SK-N-SH (cell line): ENCODE measurements at regions not wholly inside any gene's neighbourhood (a gene's known extent, or its start where the extent isn't known, plus 50 kb on each side); places are given as distances from the start of the nearest gene placed in this dataset.

Experiments used
- CTCF ChIA-PET: fragments of 300-600, 350-600 bp; formaldehyde crosslinking; extraction: SDS; loops from one replicate; lab custom pipeline; 2021; lab: Yijun Ruan, JAX
- POLR2A ChIA-PET: fragments of 350-600 bp; sonication (Branson Sonifier 250); formaldehyde crosslinking; extraction: SDS; loops from one replicate; lab custom pipeline; 2020; ENCODE audit warnings: antibody characterized with exemption, inconsistent platforms; lab: Yijun Ruan, JAX
- DNase-seq: peaks from one replicate; pipeline ENCODE4 v3.0.0; 2012
- H2AFZ ChIP-seq: fragments of 200-600 bp; sonication (generic); 2 replicates; pipeline ENCODE4 v1.8.1; 2016; ENCODE audit warnings: antibody characterized with exemption, mild to moderate bottlenecking, low read depth
- H3F3A ChIP-seq: fragments of 200-600 bp; sonication (generic); replicated peaks from 2 replicates; pipeline ENCODE3; 2016; ENCODE audit warnings: antibody characterized with exemption, mild to moderate bottlenecking; ENCODE audit not compliant: insufficient read depth
- H3K27ac ChIP-seq, 2 experiments: fragments of 200-500 bp in 1 of 2; fragments of 200-600 bp in 1 of 2; sonication (Bioruptor generic) in 1 of 2; sonication (generic), shearing (Covaris generic) in 1 of 2; 2 replicates each; pipeline versions ENCODE4 v1.5.1 to v1.6.1; 2014 to 2016; ENCODE audit warnings: low read depth in 2 of 2, inconsistent platforms in 1 of 2, low read length in 1 of 2, mild to moderate bottlenecking in 1 of 2, mixed read lengths in 1 of 2
- H3K27me3 ChIP-seq: fragments of 200-600 bp; sonication (generic), shearing (Covaris generic); 2 replicates; pipeline ENCODE4 v1.6.1; 2016; ENCODE audit warnings: mixed run types; ENCODE audit not compliant: insufficient read depth
- H3K36me3 ChIP-seq, 2 experiments: fragments of 200-500 bp in 1 of 2; fragments of 200-600 bp in 1 of 2; sonication (Bioruptor generic) in 1 of 2; sonication (generic) in 1 of 2; replicated peaks in 1 of 2; 2 replicates each; pipeline versions ENCODE3 to v1.5.1; 2014 to 2016; ENCODE audit warnings: low read length in 1 of 2, mild to moderate bottlenecking in 1 of 2; ENCODE audit not compliant: insufficient read depth in 2 of 2, control insufficient read depth in 1 of 2
- H3K4me1 ChIP-seq, 2 experiments: fragments of 200-500 bp in 1 of 2; fragments of 200-600 bp in 1 of 2; sonication (Bioruptor generic) in 1 of 2; sonication (generic), shearing (Covaris generic) in 1 of 2; 2 replicates each; pipeline versions ENCODE4 v1.5.1 to v1.6.1; 2014 to 2016; ENCODE audit warnings: low read depth in 1 of 2, low read length in 1 of 2, mixed run types in 1 of 2; ENCODE audit not compliant: insufficient read depth in 2 of 2, control insufficient read depth in 1 of 2
- H3K4me2 ChIP-seq: fragments of 200-600 bp; sonication (generic), shearing (Covaris generic); 2 replicates; pipeline ENCODE4 v1.6.1; 2017; ENCODE audit warnings: mixed run types
- H3K4me3 ChIP-seq, 2 experiments: fragments of 200-500 bp in 1 of 2; fragments of 200-600 bp in 1 of 2; sonication (Bioruptor generic) in 1 of 2; sonication (generic), shearing (Covaris generic) in 1 of 2; 2 replicates each; pipeline versions ENCODE4 v1.5.1 to v1.8.1; 2014 to 2016; ENCODE audit warnings: low read depth in 2 of 2, inconsistent platforms in 1 of 2, low read length in 1 of 2, mild to moderate bottlenecking in 1 of 2, mixed read lengths in 1 of 2, moderate library complexity in 1 of 2
- H3K79me2 ChIP-seq: fragments of 200-600 bp; sonication (generic); 2 replicates; pipeline ENCODE4 v1.8.1; 2017; ENCODE audit warnings: mild to moderate bottlenecking; ENCODE audit not compliant: insufficient read depth
- H3K9ac ChIP-seq: fragments of 200-600 bp; sonication (generic); 2 replicates; pipeline ENCODE4 v1.6.1; 2017; ENCODE audit warnings: mixed run types
- H3K9me2 ChIP-seq: fragments of 200-600 bp; sonication (generic); 2 replicates; pipeline ENCODE4 v1.6.1; 2017; ENCODE audit warnings: mixed run types
- H3K9me3 ChIP-seq: fragments of 200-600 bp; sonication (generic); 2 replicates; pipeline ENCODE4 v1.6.1; 2017; ENCODE audit warnings: mixed run types, mild to moderate bottlenecking, moderate library complexity
- H4K20me1 ChIP-seq: fragments of 200-600 bp; sonication (generic); 2 replicates; pipeline ENCODE4 v1.6.1; 2017; ENCODE audit warnings: mild to moderate bottlenecking, mixed run types; ENCODE audit not compliant: insufficient read depth
- EP300 ChIP-seq, 2 experiments: IDR thresholded peaks; 2 replicates each; pipeline versions ENCODE4 v1.4.0 to v1.6.1; 2012; ENCODE audit warnings: borderline replicate concordance in 1 of 2, low read depth in 1 of 2, low read length in 1 of 2
- FOSL2 ChIP-seq: IDR thresholded peaks from 2 replicates; pipeline ENCODE4 v1.4.0; 2012; ENCODE audit warnings: low read depth, mild to moderate bottlenecking, moderate library complexity, borderline replicate concordance
- FOXM1 ChIP-seq: IDR thresholded peaks from 2 replicates; pipeline ENCODE4 v1.4.0; 2012; ENCODE audit warnings: low read depth, mild to moderate bottlenecking
- GATA2 ChIP-seq: sonication (generic); formaldehyde crosslinking; IDR thresholded peaks from 2 replicates; pipeline ENCODE4 v1.5.0; 2020; ENCODE audit warnings: mild to moderate bottlenecking, missing genetic modification reagents
- JUND ChIP-seq: IDR thresholded peaks from 2 replicates; pipeline ENCODE4 v1.4.0; 2012
- MAX ChIP-seq: IDR thresholded peaks from 2 replicates; pipeline ENCODE4 v1.4.0; 2012; ENCODE audit warnings: low read depth
- MEF2A ChIP-seq: IDR thresholded peaks from 2 replicates; pipeline ENCODE4 v1.4.0; 2012; ENCODE audit warnings: low read depth, borderline replicate concordance
- POLR2AphosphoS5 ChIP-seq: IDR thresholded peaks from 2 replicates; pipeline ENCODE4 v1.6.1; 2012; ENCODE audit warnings: low read depth, low read length
- RFX5 ChIP-seq: IDR thresholded peaks from 2 replicates; pipeline ENCODE4 v1.6.1; 2012; ENCODE audit warnings: mild to moderate bottlenecking, improper control_type of control experiment, low read length
- TAF1 ChIP-seq: IDR thresholded peaks from 2 replicates; pipeline ENCODE4 v1.6.1; 2012; ENCODE audit warnings: low read depth, mild to moderate bottlenecking, low read length, moderate library complexity, borderline replicate concordance
- TCF12 ChIP-seq: IDR thresholded peaks from 2 replicates; pipeline ENCODE4 v1.4.0; 2012
- TEAD4 ChIP-seq: IDR thresholded peaks from 2 replicates; pipeline ENCODE4 v1.4.0; 2012; ENCODE audit warnings: mild to moderate bottlenecking, borderline replicate concordance; ENCODE audit not compliant: insufficient read depth
- YY1 ChIP-seq: IDR thresholded peaks from 2 replicates; pipeline ENCODE4 v1.4.0; 2012; ENCODE audit warnings: low read depth, mild to moderate bottlenecking
- WGBS: methylation state at CpG from one replicate; pipeline ENCODE4 v1.1.6; 2017; ENCODE audit warnings: low lambda C conversion rate; 5-methylcytosine and 5-hydroxymethylcytosine counted together
- TF ChIP-seq, protein P1 (sequence below): fragments of 200-600 bp; sonication (generic); IDR thresholded peaks from 2 replicates; pipeline ENCODE4 v1.6.1; 2017; ENCODE audit warnings: antibody characterized with exemption, mild to moderate bottlenecking, moderate library complexity

DNA sequence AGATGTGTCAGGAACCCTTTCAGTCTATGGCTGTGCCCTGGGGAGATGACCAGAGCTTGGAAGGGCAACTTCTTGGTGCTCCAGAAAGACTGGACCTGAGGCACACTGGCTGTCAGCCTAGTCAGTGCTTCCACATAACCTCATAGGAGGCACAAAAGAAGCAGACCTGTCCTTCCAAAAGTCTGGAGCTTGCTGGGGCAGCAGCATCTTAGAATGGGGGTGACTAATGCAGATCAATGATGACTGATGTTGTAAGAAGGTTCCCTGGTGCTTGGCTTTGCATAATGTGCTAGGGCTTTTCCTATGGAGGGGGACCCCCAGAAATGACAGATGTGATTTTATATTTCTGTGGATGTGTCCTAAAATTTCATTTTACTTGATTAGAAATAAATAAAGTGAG, 255.7 kb upstream of the THUMPD2 start (continued):
- TF ChIP-seq MEF2A = no peak
- TF ChIP-seq, all 33 proteins: peak for 0

DNA sequence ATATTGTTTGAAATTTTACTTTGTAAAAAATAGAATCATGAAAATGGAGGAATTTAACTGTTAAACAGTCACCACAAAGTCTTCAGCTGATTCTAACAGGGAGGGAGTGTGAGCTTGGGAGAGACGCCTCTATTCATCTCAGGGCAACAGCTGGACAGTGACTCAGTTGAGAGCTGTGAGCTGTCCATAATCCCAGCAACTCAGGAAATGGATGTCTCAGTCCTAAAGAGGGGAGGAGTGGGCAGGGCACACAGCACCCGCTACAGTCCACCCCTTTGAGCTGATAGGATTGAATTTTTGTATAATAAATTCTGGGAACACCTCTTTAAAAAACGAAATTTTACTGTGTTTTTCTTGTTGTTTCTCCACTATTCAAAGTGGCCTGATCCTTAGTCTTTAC, 255.1 kb upstream of the THUMPD2 start:
- POLR2A ChIA-PET = no interaction called here
- no peak for DNase-seq
- Histone ChIP-seq H3K27me3 (no peaks in the 10 kb centered on the region), H3K9ac (0 out of 2 replicates have a peak overlapping the region, but pooled peaks have one; percentile 26), H3K36me3 (no peaks in the 10 kb centered on the region), H3K4me2 (no peak overlapping the region), H3K9me2 (no peaks in the 10 kb centered on the region), H2AFZ (no peak overlapping the region), H3K9me3 (no peaks in the 10 kb centered on the region), H3K27ac (peak overlapping the region in 1 of 2 experiments; percentile 78; a peak in 1 of 4 replicates), H3K4me3 (no peak overlapping the region), H3K4me1 (peaks cover 0 to 16% of the 10 kb centered on the region in 2 experiments; a peak in 1 of 4 replicates), H3F3A (peaks cover 26% of the 10 kb centered on the region), H3K79me2 (no peaks in the 10 kb centered on the region), H4K20me1 (no peaks in the 10 kb centered on the region)
- CTCF ChIA-PET = interaction anchor here (1.4 kb wide), 1 partner anchor 11 kb away, joined by 3 read pairs; no protein-coding TSS in a partner anchor
- TF ChIP-seq TAF1 = no peak
- TF ChIP-seq TCF12 = peak; percentile 20; the same call in 1 of the 2 replicates
- TF ChIP-seq POLR2AphosphoS5 = no peak
- no peak for TF ChIP-seq MEF2A
- WGBS = 35% methylated on average over 3 of the region's 3 CpGs

GRCh38 chr2:40033781-40034180, 254.7 kb upstream of the THUMPD2 start:
- Histone ChIP-seq H3K9me3 (no peaks in the 10 kb centered on the region), H3K9me2 (no peaks in the 10 kb centered on the region), H3K36me3 (no peaks in the 10 kb centered on the region), H3K27ac (peak overlapping the region in 1 of 2 experiments; percentile 78; a peak in 2 of 4 replicates), H2AFZ (peak overlapping the region; percentile 53; the same call in 1 of the 2 replicates), H4K20me1 (no peaks in the 10 kb centered on the region), H3K4me3 (no peak overlapping the region), H3K79me2 (no peaks in the 10 kb centered on the region), H3F3A (peaks cover 26% of the 10 kb centered on the region), H3K4me1 (peaks cover 0 to 16% of the 10 kb centered on the region in 2 experiments; a peak in 1 of 4 replicates), H3K9ac (peak overlapping the region; percentile 26; the same call in 1 of the 2 replicates), H3K4me2 (no peak overlapping the region; the same call in 1 of the 2 replicates), H3K27me3 (no peaks in the 10 kb centered on the region)
- no peak for DNase-seq
- WGBS = 48% methylated on average over 4 of the region's 4 CpGs
- TF ChIP-seq JUND (no peak), YY1 (no peak), TEAD4 (no peak), RFX5 (no peak), EP300 (IDR thresholded peaks at IDR 0.05; ENCODE audit: borderline replicate concordance in 1 of 2, low read depth in 1 of 2, low read length in 1 of 2) (no peak), FOSL2 (no peak), FOXM1 (no peak), MAX (no peak), GATA2 (CRISPR knock-in tag) (no peak)
- TF ChIP-seq, protein P1, sequence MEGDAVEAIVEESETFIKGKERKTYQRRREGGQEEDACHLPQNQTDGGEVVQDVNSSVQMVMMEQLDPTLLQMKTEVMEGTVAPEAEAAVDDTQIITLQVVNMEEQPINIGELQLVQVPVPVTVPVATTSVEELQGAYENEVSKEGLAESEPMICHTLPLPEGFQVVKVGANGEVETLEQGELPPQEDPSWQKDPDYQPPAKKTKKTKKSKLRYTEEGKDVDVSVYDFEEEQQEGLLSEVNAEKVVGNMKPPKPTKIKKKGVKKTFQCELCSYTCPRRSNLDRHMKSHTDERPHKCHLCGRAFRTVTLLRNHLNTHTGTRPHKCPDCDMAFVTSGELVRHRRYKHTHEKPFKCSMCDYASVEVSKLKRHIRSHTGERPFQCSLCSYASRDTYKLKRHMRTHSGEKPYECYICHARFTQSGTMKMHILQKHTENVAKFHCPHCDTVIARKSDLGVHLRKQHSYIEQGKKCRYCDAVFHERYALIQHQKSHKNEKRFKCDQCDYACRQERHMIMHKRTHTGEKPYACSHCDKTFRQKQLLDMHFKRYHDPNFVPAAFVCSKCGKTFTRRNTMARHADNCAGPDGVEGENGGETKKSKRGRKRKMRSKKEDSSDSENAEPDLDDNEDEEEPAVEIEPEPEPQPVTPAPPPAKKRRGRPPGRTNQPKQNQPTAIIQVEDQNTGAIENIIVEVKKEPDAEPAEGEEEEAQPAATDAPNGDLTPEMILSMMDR = no peak
- CTCF ChIA-PET = interaction anchor here (1.2 to 1.4 kb wide), 2 partner anchors 10 to 11 kb away, joined by 3 read pairs; no protein-coding TSS in a partner anchor
- POLR2A ChIA-PET = no interaction called here
